ENCODE measurements at regions not wholly inside any gene's neighbourhood (a gene's known extent, or its start where the extent isn't known, plus 50 kb on each side); places are given as distances from the start of the nearest gene placed in this dataset.

DNA sequence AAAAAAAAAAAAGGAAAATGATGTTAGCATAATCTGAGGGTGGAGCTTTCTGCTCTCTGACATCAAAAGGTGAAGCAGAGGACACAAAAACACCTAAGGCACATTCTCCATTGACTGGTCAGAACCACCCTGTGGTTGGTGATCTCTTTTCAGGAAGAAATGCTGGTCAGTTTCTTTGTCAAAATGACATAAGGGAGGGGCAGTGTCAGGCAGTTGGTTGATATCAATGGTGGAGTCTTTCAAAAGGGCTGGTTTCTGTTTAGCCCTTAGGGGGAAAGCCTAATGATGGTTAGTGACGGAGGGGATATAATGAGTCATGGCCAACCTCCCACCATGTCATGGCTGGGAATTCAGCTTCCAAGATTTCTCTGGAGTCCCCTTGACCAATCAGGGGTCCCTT is 185.9 kb upstream of the GBE1 start:
- Histone ChIP-seq H3K4me1 (no peaks in the 10 kb centered on the region), H3K9ac (no peak overlapping the region), H3K4me2 (ENCODE audit: low read length) (no peak overlapping the region), H3K27ac (no peak overlapping the region), H3K9me3 (ENCODE audit: control insufficient read depth, low read length) (peaks cover 2% of the 10 kb centered on the region), H3K79me2 (no peaks in the 10 kb centered on the region), H3K4me3 (ENCODE audit: low read depth, low read length) (no peak overlapping the region), H2AFZ (no peak overlapping the region), H3K36me3 (ENCODE audit: control insufficient read depth, insufficient read depth, low read length) (no peaks in the 10 kb centered on the region), H3K27me3 (ENCODE audit: control insufficient read depth, insufficient read depth, low read length) (no peaks in the 10 kb centered on the region)
- no peak for TF ChIP-seq CTCF (IDR thresholded peaks at IDR 0.05)

GRCh38 chr3:81938681-81939080 is 177.2 kb upstream of the GBE1 start:
- no peaks in the 10 kb centered on the region for H3K27me3 ChIP-seq (ENCODE audit: control insufficient read depth, insufficient read depth, low read length)
- peaks cover 4% of the 10 kb centered on the region for H3K9me3 ChIP-seq (ENCODE audit: control insufficient read depth, low read length)
- no peak overlapping the region for H2AFZ ChIP-seq
- no peak overlapping the region for H3K4me3 ChIP-seq (ENCODE audit: low read depth, low read length)
- no peaks in the 10 kb centered on the region for H3K4me1 ChIP-seq
- H3K36me3 ChIP-seq (ENCODE audit: control insufficient read depth, insufficient read depth, low read length): no peaks in the 10 kb centered on the region
- no peak for TF ChIP-seq CTCF (IDR thresholded peaks at IDR 0.05)
- H3K4me2 ChIP-seq (ENCODE audit: low read length): no peak overlapping the region
- H3K9ac ChIP-seq: no peak overlapping the region
- no peaks in the 10 kb centered on the region for H3K79me2 ChIP-seq
- no peak overlapping the region for H3K27ac ChIP-seq

GRCh38 chr3:81936817-81937216 is 175.4 kb upstream of the GBE1 start:
- no peak overlapping the region for H3K4me3 ChIP-seq (ENCODE audit: low read depth, low read length)
- TF ChIP-seq CTCF (IDR thresholded peaks at IDR 0.05): no peak

GRCh38 chr3:81932681-81933080 is 171.2 kb upstream of the GBE1 start:
- no peak overlapping the region for H3K4me3 ChIP-seq (ENCODE audit: low read depth, low read length)
- H3K9me3 ChIP-seq (ENCODE audit: control insufficient read depth, low read length): no peaks in the 10 kb centered on the region
- no peaks in the 10 kb centered on the region for H3K4me1 ChIP-seq
- H3K27ac ChIP-seq: no peak overlapping the region
- H2AFZ ChIP-seq: no peak overlapping the region
- H3K79me2 ChIP-seq: no peaks in the 10 kb centered on the region
- TF ChIP-seq CTCF (IDR thresholded peaks at IDR 0.05): no peak
- no peak overlapping the region for H3K9ac ChIP-seq
- no peaks in the 10 kb centered on the region for H3K27me3 ChIP-seq (ENCODE audit: control insufficient read depth, insufficient read depth, low read length)
- no peak overlapping the region for H3K4me2 ChIP-seq (ENCODE audit: low read length)
- H3K36me3 ChIP-seq (ENCODE audit: control insufficient read depth, insufficient read depth, low read length): no peaks in the 10 kb centered on the region

More at GRCh38 chr3:81936817-81937216, 175.4 kb upstream of the GBE1 start:
- Histone ChIP-seq H3K4me2 (ENCODE audit: low read length) (no peak overlapping the region), H3K36me3 (ENCODE audit: control insufficient read depth, insufficient read depth, low read length) (no peaks in the 10 kb centered on the region), H3K27me3 (ENCODE audit: control insufficient read depth, insufficient read depth, low read length) (no peaks in the 10 kb centered on the region), H3K9ac (no peak overlapping the region), H3K79me2 (no peaks in the 10 kb centered on the region), H3K9me3 (ENCODE audit: control insufficient read depth, low read length) (no peaks in the 10 kb centered on the region), H2AFZ (no peak overlapping the region), H3K27ac (no peak overlapping the region), H3K4me1 (no peaks in the 10 kb centered on the region)
